HK-2 (cell line): ENCODE measurements at regions not wholly inside any gene's neighbourhood (a gene's known extent, or its start where the extent isn't known, plus 50 kb on each side); places are given as distances from the start of the nearest gene placed in this dataset.
"Not testable (repeated sequence)": the region's sequence is repeated elsewhere in the genome, so short reads cannot be mapped to it uniquely, and the experiment has no call there.

Experiments
- DNase-seq: peaks from one replicate; pipeline ENCODE4 v3.0.0-alpha.2; 2018; ENCODE audit not compliant: unreplicated experiment

DNA sequence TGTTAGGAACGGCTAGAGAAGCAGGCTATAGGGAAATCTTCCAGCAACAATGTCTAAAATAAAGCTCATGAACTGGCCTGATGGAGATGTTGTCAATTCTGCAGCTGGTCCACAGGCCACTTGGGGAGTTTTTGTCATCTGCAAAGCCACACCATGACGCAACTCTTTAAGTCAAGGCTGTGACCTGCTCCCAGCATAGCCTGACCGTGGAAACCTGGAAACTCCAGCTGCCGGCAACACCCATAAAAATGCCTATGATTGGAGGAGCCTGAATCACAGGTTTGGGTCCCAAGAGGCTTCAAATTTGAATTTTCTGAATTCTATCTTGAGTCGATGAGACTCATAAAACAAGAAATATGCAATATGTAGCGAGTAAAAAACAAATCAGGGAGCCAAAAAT lies 969.2 kb upstream of the PRKX start:
- no peak for DNase-seq

DNA sequence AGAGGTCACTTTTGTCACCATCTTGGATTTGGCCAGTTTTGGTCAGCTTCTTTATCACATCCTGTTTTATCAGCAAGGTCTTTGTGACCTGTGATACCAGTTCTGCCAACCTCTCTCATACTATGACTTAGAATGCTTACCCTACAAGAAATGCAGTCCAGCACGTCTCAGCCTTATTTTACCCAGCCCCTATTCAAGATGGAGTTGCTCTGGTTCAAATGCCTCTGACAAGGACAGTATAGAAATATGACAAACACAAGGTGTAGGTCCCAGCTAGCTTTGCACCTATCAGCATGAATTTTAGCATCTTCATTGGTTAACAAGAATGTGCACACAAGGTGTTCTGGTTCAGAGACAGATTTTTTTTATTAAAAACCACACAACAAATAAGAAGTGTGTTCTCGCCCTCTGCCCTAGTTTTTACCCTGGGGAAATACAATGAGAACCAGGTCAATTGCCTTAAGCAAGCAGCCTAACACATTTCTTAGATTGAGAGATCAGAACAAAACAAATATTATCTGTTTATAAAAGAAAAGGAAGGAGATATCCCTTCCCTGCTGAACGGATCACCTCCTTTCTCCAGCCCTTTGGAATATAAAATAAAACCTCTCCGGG lies 962.3 kb upstream of the PRKX start:
- DNase-seq = no peak

GRCh38 chrX:4674028-4674782 lies 960.8 kb upstream of the PRKX start:
- no peak for DNase-seq

DNA sequence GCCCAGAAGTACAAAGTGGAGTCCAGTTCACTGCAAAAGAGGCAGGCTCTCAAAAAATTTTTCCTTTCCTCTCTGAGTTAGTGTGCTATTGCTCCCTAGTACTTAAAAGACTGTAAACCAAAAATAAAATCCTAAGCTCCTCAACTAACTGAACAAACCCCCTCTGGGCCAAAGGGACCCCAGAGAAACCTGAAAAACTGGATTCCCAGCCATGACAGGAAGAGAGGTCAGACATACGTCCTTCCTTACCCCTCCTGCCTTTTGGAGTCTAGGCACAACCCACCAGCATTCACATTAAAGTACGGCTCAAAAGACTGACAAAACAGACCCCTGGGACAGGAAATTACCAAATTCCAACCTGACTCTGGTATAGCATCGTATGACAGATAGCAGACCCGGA lies 957.9 kb upstream of the PRKX start:
- DNase-seq = no peak

- no peak for DNase-seq
Measured at GRCh38 chrX:4670606-4671005, 957.2 kb upstream of the PRKX start.

GRCh38 chrX:4668802-4669536 lies 955.5 kb upstream of the PRKX start:
- no peak for DNase-seq

DNA sequence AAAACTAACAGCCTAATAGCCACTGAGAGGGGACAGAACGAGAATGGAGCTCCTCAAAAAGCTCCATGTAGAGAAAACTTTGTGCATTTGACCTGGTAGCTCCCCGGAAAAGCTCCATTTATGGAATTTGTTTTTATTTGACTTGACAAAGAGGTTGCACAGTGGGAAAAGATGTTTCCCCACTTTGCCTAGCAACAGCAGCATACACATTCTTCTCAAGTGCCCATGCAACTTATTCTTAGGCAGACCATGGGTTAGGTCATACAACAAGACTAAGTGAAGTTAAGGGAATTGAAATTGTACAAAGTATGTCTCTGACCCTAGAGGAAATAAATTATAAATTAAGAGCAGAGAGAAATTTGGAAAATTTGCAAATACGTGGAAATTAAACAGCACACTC lies 949.6 kb upstream of the PRKX start:
- no peak for DNase-seq

DNA sequence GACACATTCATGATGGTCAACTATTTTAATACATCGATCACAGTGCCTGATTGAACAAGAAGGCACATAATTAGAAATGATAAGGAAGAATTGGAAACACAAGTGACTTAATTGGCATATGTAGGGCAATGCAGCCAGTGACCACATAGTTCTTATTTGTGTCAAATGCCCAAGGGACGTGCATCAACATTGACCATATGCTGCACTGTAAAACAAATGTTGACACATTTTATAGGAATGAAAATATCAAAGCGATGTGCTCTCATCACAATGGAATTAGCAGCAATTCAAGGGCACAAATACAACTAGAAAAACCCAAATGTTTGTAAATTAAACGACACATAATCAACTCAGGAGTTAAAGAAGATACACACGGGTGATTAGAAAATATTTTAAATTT lies 948.3 kb upstream of the PRKX start:
- DNase-seq = no peak

GRCh38 chrX:4656419-4656818 lies 943.0 kb upstream of the PRKX start:
- DNase-seq = no peak

- DNase-seq = no peak
Measured at GRCh38 chrX:4655743-4656142, 942.3 kb upstream of the PRKX start.

DNA sequence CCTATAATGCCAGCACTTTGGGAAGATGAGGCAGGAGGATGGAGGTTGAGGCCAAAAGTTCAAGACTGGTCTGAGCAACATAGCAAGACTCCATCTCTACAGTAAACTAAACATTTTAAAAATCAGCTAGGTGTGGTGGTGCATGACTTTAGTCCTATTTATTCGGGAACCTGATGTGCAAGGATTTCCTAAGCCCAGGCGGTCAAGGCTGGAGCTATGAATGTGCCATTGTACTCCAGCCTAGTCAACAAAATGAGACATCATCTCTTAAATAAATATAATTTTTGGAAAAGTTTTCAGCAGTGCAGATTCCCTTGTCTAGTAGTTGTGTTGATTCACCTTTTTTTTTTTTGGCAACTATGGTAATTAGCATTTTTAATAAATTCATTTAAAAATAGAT lies 928.7 kb upstream of the PRKX start:
- no peak for DNase-seq

- no peak for DNase-seq
Measured at GRCh38 chrX:4638036-4638435, 924.6 kb upstream of the PRKX start.

DNA sequence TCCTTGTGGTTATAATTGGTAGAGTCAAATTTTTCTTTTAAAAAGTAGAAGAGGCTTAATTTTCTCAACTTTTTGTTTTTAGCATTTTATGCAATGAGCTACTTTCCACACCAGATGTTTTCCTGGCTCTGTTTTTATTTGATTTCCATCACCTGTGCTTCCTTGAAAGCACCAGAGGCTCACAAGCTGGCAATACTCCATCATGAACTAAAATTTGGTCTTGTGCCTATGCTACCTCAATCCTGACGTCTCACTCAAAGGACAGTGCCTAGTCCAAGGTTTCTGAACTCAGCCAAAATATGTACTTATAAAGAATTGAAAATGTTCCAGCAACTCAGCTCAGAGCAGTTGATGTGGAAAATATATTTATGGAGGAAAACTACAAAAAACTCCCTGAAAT lies 914.0 kb upstream of the PRKX start:
- no peak for DNase-seq

- no peak for DNase-seq
Measured at GRCh38 chrX:4622486-4623167, 909.2 kb upstream of the PRKX start.

DNA sequence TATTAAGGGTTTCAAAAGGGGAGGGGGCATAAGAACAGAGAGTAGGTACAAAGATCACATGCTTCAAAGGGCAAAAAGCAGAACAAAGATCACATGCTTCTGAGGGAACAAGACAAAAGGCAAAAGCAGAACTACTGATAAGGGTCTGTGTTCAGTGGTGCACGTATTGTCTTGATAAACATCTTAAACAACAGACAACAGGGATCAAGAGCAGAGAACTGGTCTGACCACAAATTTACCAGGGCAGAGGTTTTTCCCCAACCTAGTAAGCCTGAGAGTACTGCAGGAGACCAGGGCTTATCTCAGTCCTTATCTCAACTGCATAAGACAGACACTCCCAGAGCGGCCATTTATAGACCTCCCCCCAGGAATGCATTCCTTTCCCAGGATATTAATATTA lies 900.2 kb upstream of the PRKX start:
- not testable (repeated sequence) for DNase-seq

DNA sequence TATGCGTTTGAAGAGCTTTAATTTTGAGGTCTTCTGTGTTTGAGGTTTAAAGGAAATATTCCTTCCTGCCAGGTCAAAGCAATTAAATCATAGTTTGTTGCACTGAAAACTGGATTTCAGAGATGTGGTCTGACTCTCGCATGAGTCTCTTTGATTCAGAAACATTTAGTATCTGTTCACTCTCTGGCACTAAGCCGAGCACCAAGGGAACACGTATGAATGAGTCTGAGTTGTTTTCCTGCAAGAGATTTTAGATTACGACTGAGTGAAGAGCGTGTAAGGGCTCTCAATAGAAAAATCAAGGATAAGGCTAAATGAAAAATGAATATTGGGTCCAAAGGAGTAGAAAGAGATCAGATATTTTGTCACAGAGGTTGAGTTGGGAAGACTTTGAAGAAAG lies 875.4 kb upstream of the PRKX start:
- no peak for DNase-seq

- DNase-seq = no peak
Measured at GRCh38 chrX:4588466-4588865, 875.0 kb upstream of the PRKX start.

- no peak for DNase-seq
Measured at GRCh38 chrX:4588056-4588455, 874.6 kb upstream of the PRKX start.

DNA sequence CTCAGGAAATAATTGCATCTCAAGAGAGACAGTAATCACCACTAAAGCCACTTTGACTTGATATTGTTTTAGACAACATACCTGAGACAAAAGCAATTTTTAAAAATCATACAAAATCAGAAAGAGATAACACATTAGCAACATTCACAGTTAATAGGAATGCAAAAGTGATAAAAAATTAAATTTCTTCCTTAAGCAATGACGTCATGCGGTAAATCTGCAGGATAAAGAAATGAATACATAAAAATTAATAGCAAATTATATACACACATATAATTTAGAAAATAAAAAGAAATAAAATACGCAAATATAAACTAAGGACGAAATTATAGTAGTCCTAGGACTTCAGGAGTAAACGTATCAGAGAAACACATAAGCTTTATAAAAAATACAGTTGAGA lies 866.5 kb upstream of the PRKX start:
- no peak for DNase-seq

DNA sequence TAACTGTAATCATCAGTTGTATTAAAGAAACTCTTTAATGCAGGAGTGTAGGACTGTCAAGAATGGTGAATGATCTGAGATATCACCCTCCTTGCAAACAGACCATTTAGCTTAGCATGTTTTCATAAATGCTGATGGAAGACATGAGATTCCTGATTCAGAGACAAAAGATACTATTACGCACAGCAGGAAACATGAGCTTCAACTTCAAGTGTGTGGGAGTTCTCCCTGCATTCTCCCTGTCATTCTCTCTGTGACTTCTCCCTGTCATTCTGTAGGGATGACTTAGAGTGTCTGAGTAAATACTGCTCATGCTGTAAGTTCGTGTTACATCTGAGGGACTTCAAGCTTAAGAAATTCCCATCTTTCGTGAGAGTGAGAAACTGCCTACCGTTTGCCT lies 866.0 kb upstream of the PRKX start:
- no peak for DNase-seq

- DNase-seq = no peak
Measured at GRCh38 chrX:4572691-4573090, 859.2 kb upstream of the PRKX start.

DNA sequence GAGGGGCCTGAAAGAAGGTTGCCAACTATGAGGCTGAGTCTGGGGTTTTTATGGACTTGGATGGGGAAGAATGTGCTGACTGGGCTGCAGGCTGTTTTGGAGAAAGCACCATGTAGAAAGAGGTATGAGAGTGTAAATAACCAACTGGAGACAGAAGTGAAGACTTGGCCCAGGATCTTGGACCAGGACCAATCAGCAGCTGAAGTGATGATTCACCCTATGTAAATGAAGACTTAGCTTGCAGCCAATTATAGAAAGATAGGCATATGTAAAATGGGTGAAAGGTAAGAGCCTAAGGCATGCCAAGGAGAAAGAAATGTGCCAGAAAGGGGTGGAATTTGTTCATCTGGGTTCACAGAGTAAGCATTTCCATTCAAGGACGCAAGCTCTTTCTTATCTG lies 856.7 kb upstream of the PRKX start:
- no peak for DNase-seq

- no peak for DNase-seq
Measured at GRCh38 chrX:4560192-4560591, 846.7 kb upstream of the PRKX start.
